GM12864 (cell line): ENCODE measurements at regions not wholly inside any gene's neighbourhood (a gene's known extent, or its start where the extent isn't known, plus 50 kb on each side); places are given as distances from the start of the nearest gene placed in this dataset.

Experiments
- DNase-seq: peaks from one replicate; pipeline ENCODE4 v3.0.0-alpha.2; 2011; ENCODE audit warnings: low read depth
- H3K4me3 ChIP-seq: 2 replicates; pipeline ENCODE4 v1.5.1; 2011; ENCODE audit warnings: mild to moderate bottlenecking, low read depth, low read length, control low read depth
- TF ChIP-seq, protein P1 (sequence below): IDR thresholded peaks from 2 replicates; pipeline ENCODE4 v1.5.1; 2011; ENCODE audit warnings: low read depth, mild to moderate bottlenecking, moderate library complexity, low read length, control low read depth, inconsistent platforms; ENCODE audit errors: missing control alignments

DNA sequence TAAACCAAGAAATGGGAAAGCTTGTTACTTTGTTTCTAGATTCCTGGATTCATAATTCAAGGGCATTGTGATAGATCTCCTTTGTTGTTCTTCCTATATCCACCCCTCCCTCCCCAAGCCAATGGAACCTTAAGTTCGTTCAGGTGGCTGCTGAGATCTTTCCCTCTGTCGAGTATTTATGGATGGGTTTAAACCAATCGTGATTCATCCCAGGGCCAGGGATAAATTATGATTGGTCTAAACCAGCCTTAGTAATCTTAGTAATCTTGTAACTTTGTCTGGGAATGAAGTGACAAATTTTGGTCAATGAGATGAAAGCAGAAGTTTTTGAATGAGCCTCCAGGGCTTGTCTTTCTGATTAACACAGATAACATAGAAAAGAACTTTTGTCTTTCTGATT lies 56.1 kb upstream of the PCED1B start:
- no peak for DNase-seq
- no peak overlapping the region for H3K4me3 ChIP-seq
- TF ChIP-seq, protein P1, sequence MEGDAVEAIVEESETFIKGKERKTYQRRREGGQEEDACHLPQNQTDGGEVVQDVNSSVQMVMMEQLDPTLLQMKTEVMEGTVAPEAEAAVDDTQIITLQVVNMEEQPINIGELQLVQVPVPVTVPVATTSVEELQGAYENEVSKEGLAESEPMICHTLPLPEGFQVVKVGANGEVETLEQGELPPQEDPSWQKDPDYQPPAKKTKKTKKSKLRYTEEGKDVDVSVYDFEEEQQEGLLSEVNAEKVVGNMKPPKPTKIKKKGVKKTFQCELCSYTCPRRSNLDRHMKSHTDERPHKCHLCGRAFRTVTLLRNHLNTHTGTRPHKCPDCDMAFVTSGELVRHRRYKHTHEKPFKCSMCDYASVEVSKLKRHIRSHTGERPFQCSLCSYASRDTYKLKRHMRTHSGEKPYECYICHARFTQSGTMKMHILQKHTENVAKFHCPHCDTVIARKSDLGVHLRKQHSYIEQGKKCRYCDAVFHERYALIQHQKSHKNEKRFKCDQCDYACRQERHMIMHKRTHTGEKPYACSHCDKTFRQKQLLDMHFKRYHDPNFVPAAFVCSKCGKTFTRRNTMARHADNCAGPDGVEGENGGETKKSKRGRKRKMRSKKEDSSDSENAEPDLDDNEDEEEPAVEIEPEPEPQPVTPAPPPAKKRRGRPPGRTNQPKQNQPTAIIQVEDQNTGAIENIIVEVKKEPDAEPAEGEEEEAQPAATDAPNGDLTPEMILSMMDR: no peak

DNA sequence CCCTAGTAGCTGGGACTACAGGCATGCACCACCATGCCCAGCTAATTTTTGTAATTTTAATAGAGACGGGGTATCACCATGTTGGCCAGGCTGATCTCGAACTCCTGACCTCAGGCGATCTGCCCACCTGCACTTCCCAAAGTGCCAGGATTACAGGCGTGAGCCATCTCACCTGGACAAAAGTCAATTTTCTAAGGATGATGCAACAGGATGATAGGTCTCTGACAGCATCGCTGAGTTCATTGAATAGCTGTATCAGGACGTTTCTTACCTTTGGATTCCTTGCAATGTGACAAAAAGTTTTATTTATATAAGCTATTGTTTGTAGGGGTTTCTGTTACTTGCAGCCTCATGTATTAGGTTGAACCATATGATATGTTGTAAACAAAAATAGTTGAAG lies 55.5 kb upstream of the PCED1B start:
- H3K4me3 ChIP-seq: no peak overlapping the region
- TF ChIP-seq, protein P1: no peak
- no peak for DNase-seq

DNA sequence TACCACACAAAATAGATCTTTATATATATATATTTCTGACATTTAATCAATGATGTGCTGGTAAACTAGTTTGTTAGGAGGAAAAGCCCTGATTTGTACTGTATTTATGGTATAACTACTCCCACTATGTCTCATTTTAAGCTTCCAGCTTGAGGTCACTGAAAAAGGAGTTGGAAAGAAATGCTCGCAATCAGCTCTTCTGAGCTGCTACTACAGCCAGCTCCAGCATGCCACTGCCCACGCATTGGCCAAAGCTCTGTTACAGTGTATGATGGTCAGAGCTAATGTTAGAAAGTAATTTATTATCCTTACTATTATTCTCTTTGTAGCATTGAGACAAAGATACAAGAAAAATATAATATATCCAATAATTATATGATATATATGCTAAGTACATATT lies 55.0 kb upstream of the PCED1B start:
- no peak overlapping the region for H3K4me3 ChIP-seq
- DNase-seq: no peak
- TF ChIP-seq, protein P1: no peak

DNA sequence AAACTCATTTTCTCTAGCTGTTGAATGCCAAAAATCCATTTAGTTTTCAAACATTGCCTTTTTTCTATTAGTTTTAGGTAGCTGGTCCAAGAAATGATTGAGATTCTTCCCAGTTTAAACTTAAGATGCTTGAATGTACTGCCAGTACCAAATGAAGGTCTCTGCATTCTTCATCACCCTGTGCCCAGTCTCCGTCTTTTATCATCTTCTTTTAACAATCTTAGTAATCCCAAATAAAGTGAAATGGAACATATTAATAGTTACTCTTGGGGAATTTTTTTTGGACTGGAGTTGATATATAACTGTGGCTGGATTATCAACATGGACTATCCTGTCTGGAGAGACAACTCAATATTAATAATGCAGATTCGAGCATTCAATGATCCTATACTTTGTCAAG lies 54.1 kb upstream of the PCED1B start:
- no peak overlapping the region for H3K4me3 ChIP-seq
- DNase-seq: no peak
- TF ChIP-seq, protein P1: no peak

DNA sequence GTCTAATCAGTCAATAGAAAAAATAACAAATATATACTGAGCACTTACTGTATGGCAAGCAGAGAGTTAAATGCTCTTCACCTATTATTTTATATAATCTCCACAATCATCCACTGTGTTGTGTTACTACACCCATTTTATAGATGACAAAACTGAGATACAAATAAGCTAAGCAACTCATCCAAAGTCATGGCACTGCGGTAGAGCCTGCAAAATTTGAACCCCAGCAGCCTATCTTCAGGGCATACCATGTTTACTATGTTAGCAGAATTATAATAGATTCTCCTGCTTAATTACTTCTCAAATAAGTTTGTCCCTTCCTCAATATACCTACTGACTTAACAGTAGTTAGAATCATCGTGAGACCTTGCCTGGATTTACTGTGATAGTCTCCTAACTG lies 53.6 kb upstream of the PCED1B start:
- TF ChIP-seq, protein P1: no peak
- no peak overlapping the region for H3K4me3 ChIP-seq
- DNase-seq: no peak

DNA sequence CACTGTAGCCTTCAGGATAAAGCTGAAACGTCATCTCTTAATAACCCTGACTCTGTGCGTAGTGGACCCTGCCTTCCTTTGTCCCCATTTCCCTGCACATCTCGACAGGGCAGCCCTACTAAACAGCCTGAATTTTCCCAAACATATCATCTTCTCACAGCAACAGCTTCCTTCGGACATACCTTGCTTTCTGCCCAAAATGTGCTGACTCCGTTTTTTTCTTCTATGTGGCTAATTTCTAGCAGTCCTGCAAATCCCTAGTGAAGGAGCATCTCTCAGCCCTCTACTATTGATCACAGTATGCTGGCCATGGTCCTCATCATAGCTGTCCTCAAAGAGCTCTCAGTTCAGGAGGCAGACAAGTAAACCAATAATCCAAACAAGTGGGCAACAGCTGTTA lies 53.1 kb upstream of the PCED1B start:
- no peak for DNase-seq
- TF ChIP-seq, protein P1: no peak
- H3K4me3 ChIP-seq: no peak overlapping the region
